ENCODE measurements at regions not wholly inside any gene's neighbourhood (a gene's known extent, or its start where the extent isn't known, plus 50 kb on each side); places are given as distances from the start of the nearest gene placed in this dataset.
A peak's percentile ranks its signal among the peaks of the same experiment; 100 is the strongest.

DNA sequence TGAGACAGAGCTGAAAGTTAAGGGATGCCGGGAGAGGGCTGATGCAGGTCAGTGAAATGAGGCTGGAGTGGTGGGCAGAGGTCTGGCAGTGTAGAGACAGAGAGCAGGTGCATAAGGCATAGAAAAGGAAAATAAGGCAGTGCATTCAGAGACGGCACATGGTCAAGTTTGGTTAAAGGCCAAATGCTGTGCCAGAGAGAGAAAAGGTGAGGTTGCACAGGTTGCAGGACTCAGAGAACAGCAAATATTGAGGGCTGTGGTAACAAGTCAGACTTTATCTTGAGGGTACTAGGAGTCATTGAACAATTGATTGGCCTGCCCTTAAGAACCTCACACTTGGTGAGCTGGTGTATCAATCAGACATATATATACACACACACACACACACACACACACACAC lies 102.9 kb upstream of the TSHZ2 start:
- peaks cover 0 to 4% (median 2%) of the 10 kb centered on the region in 3 donors for H3K27me3 Mint-ChIP-seq (ENCODE audit: low read depth in 3 of 3)

DNA sequence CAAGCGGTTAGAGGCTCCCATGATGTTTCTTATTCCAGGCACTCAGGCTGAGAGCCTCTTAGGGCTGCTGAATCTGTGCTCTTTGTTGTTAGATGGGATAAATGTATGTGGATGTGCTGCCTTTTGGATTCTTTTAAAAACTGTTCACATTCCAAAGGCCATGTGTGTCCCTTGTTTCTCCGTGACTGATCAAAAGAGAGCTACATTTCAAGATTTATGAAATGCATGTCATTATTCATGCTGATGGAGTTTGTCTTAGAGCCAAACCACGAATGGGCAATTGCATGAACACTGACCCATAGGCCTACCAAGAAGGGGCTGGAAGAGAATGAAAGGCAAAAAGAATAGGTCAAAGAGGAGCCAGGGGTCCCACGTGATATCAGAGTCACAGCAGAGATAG lies 104.9 kb upstream of the TSHZ2 start:
- Histone ChIP-seq H3K4me1 (ENCODE audit: control insufficient read depth in 1 of 2, insufficient read depth in 2 of 2, low read length in 2 of 2) (no peaks in the 10 kb centered on the region), H3K27ac (ENCODE audit: low read depth in 1 of 2, low read length in 2 of 2) (no peak overlapping the region), H4K20me1 (ENCODE audit: insufficient read depth, low read length) (no peaks in the 10 kb centered on the region), H3K9ac (ENCODE audit: insufficient read depth, low read length, poor library complexity, severe bottlenecking) (no peak overlapping the region), H2AFZ (ENCODE audit: insufficient read depth, low read depth, low read length, poor library complexity, severe bottlenecking) (no peak overlapping the region), H3K27me3 (ENCODE audit: control insufficient read depth in 2 of 2, insufficient read depth in 2 of 2, low read length in 2 of 2) (no peaks in the 10 kb centered on the region), H3K4me3 (replicated peaks in 1 of 3; ENCODE audit: low read depth in 2 of 3, low read length in 3 of 3) (no peak overlapping the region), H3K4me2 (replicated peaks; ENCODE audit: extremely low read depth, low read length, poor library complexity, severe bottlenecking) (no peak overlapping the region), H3K79me2 (ENCODE audit: insufficient read depth, low read length) (no peaks in the 10 kb centered on the region), H3K9me3 (replicated peaks in 1 of 2; ENCODE audit: control insufficient read depth in 1 of 2, insufficient read depth in 1 of 2, low read length in 2 of 2) (no peaks in the 10 kb centered on the region), H3K36me3 (replicated peaks in 1 of 2; ENCODE audit: control insufficient read depth in 1 of 2, insufficient read depth in 2 of 2, low read length in 2 of 2) (no peaks in the 10 kb centered on the region)
- intact Hi-C loops (cut with micrococcal nuclease), result no loop called here
- DNase-seq, result no peak
- Mint-ChIP-seq H3K4me3 (no peak overlapping the region), H3K4me1 (no peaks in the 10 kb centered on the region), H3K36me3 (no peaks in the 10 kb centered on the region), H3K27ac (no peak overlapping the region), H3K9me3 (peaks cover 0 to 4% (median 2%) of the 10 kb centered on the region in 7 donors), H3K27me3 (ENCODE audit: low read depth in 3 of 3) (peaks cover 0 to 4% (median 2%) of the 10 kb centered on the region in 3 donors)
- TF ChIP-seq, protein P1, sequence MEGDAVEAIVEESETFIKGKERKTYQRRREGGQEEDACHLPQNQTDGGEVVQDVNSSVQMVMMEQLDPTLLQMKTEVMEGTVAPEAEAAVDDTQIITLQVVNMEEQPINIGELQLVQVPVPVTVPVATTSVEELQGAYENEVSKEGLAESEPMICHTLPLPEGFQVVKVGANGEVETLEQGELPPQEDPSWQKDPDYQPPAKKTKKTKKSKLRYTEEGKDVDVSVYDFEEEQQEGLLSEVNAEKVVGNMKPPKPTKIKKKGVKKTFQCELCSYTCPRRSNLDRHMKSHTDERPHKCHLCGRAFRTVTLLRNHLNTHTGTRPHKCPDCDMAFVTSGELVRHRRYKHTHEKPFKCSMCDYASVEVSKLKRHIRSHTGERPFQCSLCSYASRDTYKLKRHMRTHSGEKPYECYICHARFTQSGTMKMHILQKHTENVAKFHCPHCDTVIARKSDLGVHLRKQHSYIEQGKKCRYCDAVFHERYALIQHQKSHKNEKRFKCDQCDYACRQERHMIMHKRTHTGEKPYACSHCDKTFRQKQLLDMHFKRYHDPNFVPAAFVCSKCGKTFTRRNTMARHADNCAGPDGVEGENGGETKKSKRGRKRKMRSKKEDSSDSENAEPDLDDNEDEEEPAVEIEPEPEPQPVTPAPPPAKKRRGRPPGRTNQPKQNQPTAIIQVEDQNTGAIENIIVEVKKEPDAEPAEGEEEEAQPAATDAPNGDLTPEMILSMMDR (IDR thresholded peaks at IDR 0.05), result no peak
- no CpG with 5 or more reads among the region's 4 CpGs for WGBS (ENCODE audit: insufficient coverage)

More for the DNA sequence above, 102.9 kb upstream of the TSHZ2 start:
- no peak overlapping the region for H3K27ac ChIP-seq (ENCODE audit: low read depth in 1 of 2, low read length in 2 of 2)
- H4K20me1 ChIP-seq (ENCODE audit: insufficient read depth, low read length), result no peaks in the 10 kb centered on the region
- 100% methylated on average over 2 of the region's 2 CpGs for WGBS (ENCODE audit: insufficient coverage)
- Mint-ChIP-seq H3K27ac (peak overlapping the region in 1 of 7 donors; percentile 43), H3K4me1 (no peaks in the 10 kb centered on the region), H3K4me3 (peak overlapping the region in 1 of 2 donors; percentile 52), H3K9me3 (peaks cover 0 to 3% (median 0%) of the 10 kb centered on the region in 7 donors), H3K36me3 (no peaks in the 10 kb centered on the region)
- no peak overlapping the region for H2AFZ ChIP-seq (ENCODE audit: insufficient read depth, low read depth, low read length, poor library complexity, severe bottlenecking)
- H3K36me3 ChIP-seq (replicated peaks in 1 of 2; ENCODE audit: control insufficient read depth in 1 of 2, insufficient read depth in 2 of 2, low read length in 2 of 2), result no peaks in the 10 kb centered on the region
- intact Hi-C loops (cut with micrococcal nuclease), result no loop called here
- TF ChIP-seq, protein P1 (IDR thresholded peaks at IDR 0.05), result no peak
- H3K4me2 ChIP-seq (replicated peaks; ENCODE audit: extremely low read depth, low read length, poor library complexity, severe bottlenecking), result no peak overlapping the region
- no peak overlapping the region for H3K9ac ChIP-seq (ENCODE audit: insufficient read depth, low read length, poor library complexity, severe bottlenecking)
- H3K79me2 ChIP-seq (ENCODE audit: insufficient read depth, low read length), result no peaks in the 10 kb centered on the region
- H3K27me3 ChIP-seq (ENCODE audit: control insufficient read depth in 2 of 2, insufficient read depth in 2 of 2, low read length in 2 of 2), result no peaks in the 10 kb centered on the region
- no peaks in the 10 kb centered on the region for H3K9me3 ChIP-seq (replicated peaks in 1 of 2; ENCODE audit: control insufficient read depth in 1 of 2, insufficient read depth in 1 of 2, low read length in 2 of 2)
- H3K4me3 ChIP-seq (replicated peaks in 1 of 3; ENCODE audit: low read depth in 2 of 3, low read length in 3 of 3), result no peak overlapping the region
- H3K4me1 ChIP-seq (ENCODE audit: control insufficient read depth in 1 of 2, insufficient read depth in 2 of 2, low read length in 2 of 2), result no peaks in the 10 kb centered on the region
- DNase-seq, result no peak

Data from CD14-positive monocyte (primary cell).